K562 (cell line): ENCODE measurements at regions not wholly inside any gene's neighbourhood (a gene's known extent, or its start where the extent isn't known, plus 50 kb on each side); places are given as distances from the start of the nearest gene placed in this dataset.

ENCODE experiments used
- ATAC-seq: fragments of 200-7000 bp; cut with Tn5 transposase; 3 replicates; pipeline ENCODE4 v1.9.1; 2020; ENCODE audit warnings: moderate library complexity
- BruUV-seq: library from RNA; stranded (reverse); fragments of 400-500 nt; replicated peaks from 2 replicates; lab custom pipeline; 2021; lab: Mats Ljungman, UMichigan
- CTCF ChIA-PET: fragments of 300-600 bp; formaldehyde crosslinking; extraction: SDS; loops from one replicate; lab custom pipeline; 2021; ENCODE audit warnings: low intra/inter-chr PET ratio; lab: Yijun Ruan, JAX
- POLR2A ChIA-PET: fragments of 300-600, 350-650 bp; sonication (Branson Sonifier 250); formaldehyde crosslinking; extraction: SDS; loops from one replicate; lab custom pipeline; 2021; ENCODE audit warnings: antibody characterized with exemption, inconsistent platforms; lab: Yijun Ruan, JAX
- DNase-seq, 4 experiments: peaks; one replicate each; pipeline versions ENCODE4 v3.0.0 to v3.0.0-alpha.2; 2011 to 2018; ENCODE audit warnings: low spot score in 3 of 4, mixed read lengths in 3 of 4; ENCODE audit errors: extremely low read depth in 1 of 4
- FAIRE-seq: peaks from 2 replicates; lab custom pipeline; 2011; peaks lifted over from hg19 to GRCh38; lab: Jason Lieb, UNC
- H2AFZ ChIP-seq: 2 replicates; pipeline ENCODE4 v1.6.0; 2011; ENCODE audit warnings: low read depth, low read length, control low read depth, inconsistent platforms
- H3K27ac ChIP-seq: fragments of 200-600 bp; 3 replicates; pipeline ENCODE4 v1.8.0; 2011; ENCODE audit warnings: low read depth, mild to moderate bottlenecking, control low read depth, inconsistent platforms, low read length, moderate library complexity, mixed read lengths; ENCODE audit errors: extremely low read depth
- H3K27me3 ChIP-seq, 2 experiments: fragments of 300-600 bp in 1 of 2; 2 replicates in 1 of 2; 3 replicates in 1 of 2; pipeline versions ENCODE4 v1.6.0 to v1.8.0; 2011; ENCODE audit warnings: inconsistent platforms in 2 of 2, low read length in 2 of 2, mild to moderate bottlenecking in 1 of 2, mixed read lengths in 1 of 2, moderate library complexity in 1 of 2; ENCODE audit not compliant: control insufficient read depth in 2 of 2, insufficient read depth in 2 of 2
- H3K36me3 ChIP-seq: fragments of 300-600 bp; 3 replicates; pipeline ENCODE4 v1.8.0; 2011; ENCODE audit warnings: mild to moderate bottlenecking, low read length, inconsistent platforms; ENCODE audit not compliant: control insufficient read depth, insufficient read depth
- H3K4me1 ChIP-seq, 2 experiments: fragments of 200-600 bp in 1 of 2; replicated peaks in 1 of 2; 2 replicates in 1 of 2; 3 replicates in 1 of 2; pipeline versions ENCODE4 v1.5.1 to v1.8.0; 2011; ENCODE audit warnings: inconsistent platforms in 2 of 2, low read length in 2 of 2, mild to moderate bottlenecking in 1 of 2, mixed read lengths in 1 of 2, moderate library complexity in 1 of 2; ENCODE audit not compliant: control insufficient read depth in 2 of 2, insufficient read depth in 2 of 2
- H3K4me2 ChIP-seq: 2 replicates; pipeline ENCODE4 v1.6.1; 2011; ENCODE audit warnings: low read length, control low read depth, inconsistent platforms, mixed read lengths; ENCODE audit not compliant: insufficient read depth
- H3K4me3 ChIP-seq: fragments of 200-600 bp; sonication (generic), shearing (Covaris generic); 2 replicates; pipeline ENCODE4 v1.5.1; 2016; ENCODE audit warnings: control low read depth, inconsistent platforms
- H3K79me2 ChIP-seq: fragments of 200-600 bp; 3 replicates; pipeline ENCODE4 v1.8.0; 2011; ENCODE audit warnings: low read length, inconsistent platforms; ENCODE audit not compliant: control insufficient read depth, insufficient read depth
- H3K9ac ChIP-seq, 2 experiments: 2 replicates each; pipeline versions ENCODE4 v1.6.0 to v1.6.1; 2011; ENCODE audit warnings: low read depth in 2 of 2, low read length in 2 of 2, control low read depth in 1 of 2, inconsistent platforms in 1 of 2, mild to moderate bottlenecking in 1 of 2, mixed read lengths in 1 of 2; ENCODE audit not compliant: insufficient read depth in 1 of 2
- H3K9me1 ChIP-seq: one replicate; pipeline ENCODE4 v1.6.0; 2011; ENCODE audit warnings: inconsistent platforms, mild to moderate bottlenecking, low read length, moderate library complexity; ENCODE audit not compliant: control insufficient read depth, insufficient read depth
- H3K9me3 ChIP-seq: replicated peaks from 2 replicates; pipeline ENCODE4 v1.5.1; 2011; ENCODE audit warnings: low read depth, low read length, inconsistent platforms; ENCODE audit not compliant: control insufficient read depth, insufficient read depth
- H4K20me1 ChIP-seq: replicated peaks from 2 replicates; pipeline ENCODE4 v1.6.1; 2011; ENCODE audit warnings: low read length, inconsistent platforms, mixed read lengths; ENCODE audit not compliant: control insufficient read depth, insufficient read depth
- CCNT2 ChIP-seq: IDR thresholded peaks from 2 replicates; pipeline ENCODE4 v1.6.1; 2011; ENCODE audit warnings: borderline replicate concordance, low read depth, mild to moderate bottlenecking, moderate library complexity, mixed read lengths, low read length; ENCODE audit not compliant: insufficient read length; ENCODE audit errors: extremely low read depth
- FOXK2 ChIP-seq, 2 experiments: fragments of 450-650 bp; IDR thresholded peaks in 1 of 2; conservative IDR thresholded peaks in 1 of 2; 2 replicates each; pipeline ENCODE4 v1.6.1; 2016; ENCODE audit warnings: low read depth in 2 of 2, mild to moderate bottlenecking in 1 of 2
- IFI16 ChIP-seq: fragments of 250-450 bp; sonication (Bioruptor Pico); IDR thresholded peaks from 2 replicates; pipeline ENCODE4 v2.1.2; 2022; ENCODE audit warnings: mild to moderate bottlenecking, inconsistent platforms
- LARP7 ChIP-seq: fragments of 450-650 bp; IDR thresholded peaks from 2 replicates; pipeline ENCODE4 v1.6.1; 2016
- LEF1 ChIP-seq: fragments of 450-650 bp; IDR thresholded peaks from 2 replicates; pipeline ENCODE4 v1.6.1; 2016; ENCODE audit warnings: mild to moderate bottlenecking
- MAZ ChIP-seq, 2 experiments: fragments of 450-650 bp in 1 of 2; sonication (generic) in 1 of 2; formaldehyde crosslinking; IDR thresholded peaks in 1 of 2; conservative IDR thresholded peaks in 1 of 2; 2 replicates each; pipeline versions ENCODE4 v1.4.0 to v1.5.0; 2020; ENCODE audit warnings: mild to moderate bottlenecking in 1 of 2, missing genetic modification reagents in 1 of 2
- NCOA6 ChIP-seq: fragments of 450-650 bp; IDR thresholded peaks from 2 replicates; pipeline ENCODE4 v1.6.1; 2017; ENCODE audit warnings: mild to moderate bottlenecking
- RFX7 ChIP-seq: fragments of 250-450 bp; sonication (Bioruptor Pico); IDR thresholded peaks from 2 replicates; pipeline ENCODE4 v1.5.1; 2021; ENCODE audit warnings: mild to moderate bottlenecking
- TEAD2 ChIP-seq: fragments of 450-650 bp; IDR thresholded peaks from 2 replicates; pipeline ENCODE4 v1.6.1; 2016; ENCODE audit warnings: missing genetic modification characterization, control low read depth, missing compliant biosample characterization
- ZKSCAN1 ChIP-seq: fragments of 150-350 bp; IDR thresholded peaks from 2 replicates; pipeline ENCODE4 v1.6.1; 2016; ENCODE audit warnings: low read depth, low read length
- WGBS: fragments of 100-300 bp; shearing (Covaris generic); methylation state at CpG from one replicate; pipeline ENCODE4 v1.1.6; 2016; ENCODE audit warnings: low coverage, mixed read lengths; ENCODE audit not compliant: insufficient coverage; ENCODE audit errors: missing lambda C conversion rate; 5-methylcytosine and 5-hydroxymethylcytosine counted together
- in situ Hi-C: fragments of 300-500 bp; cut with MboI; formaldehyde crosslinking; loops from 4 replicates; pipeline ENCODE4 v1.15.0; 2018; ENCODE audit warnings: inconsistent platforms, mixed read lengths
- intact Hi-C: fragments of 100-400 bp; cut with micrococcal nuclease; formaldehyde crosslinking; loops from 2 replicates; pipeline ENCODE4 v1.14.2; 2022
- TF ChIP-seq, protein P1 (sequence below): fragments of 450-650 bp; IDR thresholded peaks from 2 replicates; pipeline ENCODE4 v1.6.1; 2016; ENCODE audit warnings: low read depth, mild to moderate bottlenecking, moderate library complexity
- TF ChIP-seq, protein P2 (sequence below): fragments of 450-650 bp; IDR thresholded peaks from 2 replicates; pipeline ENCODE4 v1.6.1; 2017; ENCODE audit warnings: antibody characterized with exemption
- TF ChIP-seq, protein P3 (sequence below): fragments of 250-450 bp; sonication (Bioruptor Pico); IDR thresholded peaks from 2 replicates; pipeline ENCODE4 v1.4.0; 2020; ENCODE audit warnings: mild to moderate bottlenecking
- TF ChIP-seq, protein P4 (sequence below): fragments of 200-800 bp; sonication (Bioruptor generic); IDR thresholded peaks from 2 replicates; pipeline ENCODE4 v1.6.1; 2017; ENCODE audit warnings: missing genetic modification characterization, missing compliant biosample characterization
- TF ChIP-seq, protein P5 (sequence below): fragments of 450-650 bp; conservative IDR thresholded peaks from 2 replicates; pipeline ENCODE4 v1.6.1; 2016; ENCODE audit warnings: missing genetic modification characterization, low read depth, mild to moderate bottlenecking, control low read depth, missing compliant biosample characterization

DNA sequence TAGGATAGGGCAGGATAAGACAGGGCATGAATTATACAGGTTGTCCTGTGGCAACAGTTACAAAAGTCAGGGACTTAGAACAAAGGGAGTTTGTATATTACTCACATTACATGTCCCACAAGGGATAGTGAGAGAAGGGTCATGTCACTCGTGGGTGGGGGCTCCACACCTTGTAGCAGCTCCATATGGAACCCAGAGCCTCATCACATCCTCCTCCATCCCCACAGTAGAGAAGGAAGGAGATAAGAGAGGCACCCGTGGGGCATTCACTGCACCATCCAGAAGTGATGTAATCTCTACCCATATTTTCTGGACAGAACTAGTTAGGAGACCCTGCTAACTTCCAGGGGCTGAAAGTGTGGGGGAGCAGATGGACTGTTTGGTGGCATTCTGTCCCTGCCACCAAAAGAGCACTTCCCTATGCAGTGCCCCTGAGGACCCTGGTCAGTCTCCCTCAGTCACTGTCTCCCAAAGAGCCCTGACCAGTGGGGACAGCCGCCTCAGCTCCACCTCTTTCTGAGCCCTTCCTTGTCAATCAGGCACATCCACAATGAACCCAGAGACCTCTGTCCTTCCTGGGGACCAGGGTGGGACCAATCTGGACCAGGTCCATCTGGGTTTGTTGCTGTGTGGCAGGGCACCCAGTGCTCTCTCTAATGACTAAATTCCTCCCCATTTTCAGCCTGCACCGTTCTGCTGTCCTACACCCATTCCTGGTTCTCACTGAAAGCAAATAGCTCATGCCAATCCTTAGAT lies 154.8 kb upstream of the ETV3 start:
- intact Hi-C loops = no loop called here
- TF ChIP-seq, protein P1, sequence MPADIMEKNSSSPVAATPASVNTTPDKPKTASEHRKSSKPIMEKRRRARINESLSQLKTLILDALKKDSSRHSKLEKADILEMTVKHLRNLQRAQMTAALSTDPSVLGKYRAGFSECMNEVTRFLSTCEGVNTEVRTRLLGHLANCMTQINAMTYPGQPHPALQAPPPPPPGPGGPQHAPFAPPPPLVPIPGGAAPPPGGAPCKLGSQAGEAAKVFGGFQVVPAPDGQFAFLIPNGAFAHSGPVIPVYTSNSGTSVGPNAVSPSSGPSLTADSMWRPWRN = no peak
- TF ChIP-seq CCNT2 (no peak), LEF1 (no peak), TEAD2 (tag) (no peak), FOXK2 (conservative IDR thresholded peaks at IDR 0.05 in 1 of 2, IDR thresholded peaks at IDR 0.05 in 1 of 2; ENCODE audit: low read depth in 2 of 2) (no peak), NCOA6 (no peak), LARP7 (no peak), ZKSCAN1 (no peak), MAZ (CRISPR knock-in tag; conservative IDR thresholded peaks at IDR 0.05 in 1 of 2, IDR thresholded peaks at IDR 0.05 in 1 of 2) (no peak), IFI16 (CRISPR knock-in tag) (no peak), RFX7 (CRISPR knock-in tag) (no peak)
- TF ChIP-seq, protein P2, sequence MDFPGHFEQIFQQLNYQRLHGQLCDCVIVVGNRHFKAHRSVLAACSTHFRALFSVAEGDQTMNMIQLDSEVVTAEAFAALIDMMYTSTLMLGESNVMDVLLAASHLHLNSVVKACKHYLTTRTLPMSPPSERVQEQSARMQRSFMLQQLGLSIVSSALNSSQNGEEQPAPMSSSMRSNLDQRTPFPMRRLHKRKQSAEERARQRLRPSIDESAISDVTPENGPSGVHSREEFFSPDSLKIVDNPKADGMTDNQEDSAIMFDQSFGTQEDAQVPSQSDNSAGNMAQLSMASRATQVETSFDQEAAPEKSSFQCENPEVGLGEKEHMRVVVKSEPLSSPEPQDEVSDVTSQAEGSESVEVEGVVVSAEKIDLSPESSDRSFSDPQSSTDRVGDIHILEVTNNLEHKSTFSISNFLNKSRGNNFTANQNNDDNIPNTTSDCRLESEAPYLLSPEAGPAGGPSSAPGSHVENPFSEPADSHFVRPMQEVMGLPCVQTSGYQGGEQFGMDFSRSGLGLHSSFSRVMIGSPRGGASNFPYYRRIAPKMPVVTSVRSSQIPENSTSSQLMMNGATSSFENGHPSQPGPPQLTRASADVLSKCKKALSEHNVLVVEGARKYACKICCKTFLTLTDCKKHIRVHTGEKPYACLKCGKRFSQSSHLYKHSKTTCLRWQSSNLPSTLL = no peak
- TF ChIP-seq, protein P3, sequence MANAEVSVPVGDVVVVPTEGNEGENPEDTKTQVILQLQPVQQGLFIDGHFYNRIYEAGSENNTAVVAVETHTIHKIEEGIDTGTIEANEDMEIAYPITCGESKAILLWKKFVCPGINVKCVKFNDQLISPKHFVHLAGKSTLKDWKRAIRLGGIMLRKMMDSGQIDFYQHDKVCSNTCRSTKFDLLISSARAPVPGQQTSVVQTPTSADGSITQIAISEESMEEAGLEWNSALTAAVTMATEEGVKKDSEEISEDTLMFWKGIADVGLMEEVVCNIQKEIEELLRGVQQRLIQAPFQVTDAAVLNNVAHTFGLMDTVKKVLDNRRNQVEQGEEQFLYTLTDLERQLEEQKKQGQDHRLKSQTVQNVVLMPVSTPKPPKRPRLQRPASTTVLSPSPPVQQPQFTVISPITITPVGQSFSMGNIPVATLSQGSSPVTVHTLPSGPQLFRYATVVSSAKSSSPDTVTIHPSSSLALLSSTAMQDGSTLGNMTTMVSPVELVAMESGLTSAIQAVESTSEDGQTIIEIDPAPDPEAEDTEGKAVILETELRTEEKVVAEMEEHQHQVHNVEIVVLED = no peak
- TF ChIP-seq, protein P4, sequence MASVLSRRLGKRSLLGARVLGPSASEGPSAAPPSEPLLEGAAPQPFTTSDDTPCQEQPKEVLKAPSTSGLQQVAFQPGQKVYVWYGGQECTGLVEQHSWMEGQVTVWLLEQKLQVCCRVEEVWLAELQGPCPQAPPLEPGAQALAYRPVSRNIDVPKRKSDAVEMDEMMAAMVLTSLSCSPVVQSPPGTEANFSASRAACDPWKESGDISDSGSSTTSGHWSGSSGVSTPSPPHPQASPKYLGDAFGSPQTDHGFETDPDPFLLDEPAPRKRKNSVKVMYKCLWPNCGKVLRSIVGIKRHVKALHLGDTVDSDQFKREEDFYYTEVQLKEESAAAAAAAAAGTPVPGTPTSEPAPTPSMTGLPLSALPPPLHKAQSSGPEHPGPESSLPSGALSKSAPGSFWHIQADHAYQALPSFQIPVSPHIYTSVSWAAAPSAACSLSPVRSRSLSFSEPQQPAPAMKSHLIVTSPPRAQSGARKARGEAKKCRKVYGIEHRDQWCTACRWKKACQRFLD (CRISPR knock-in tag) = no peak
- TF ChIP-seq, protein P5, sequence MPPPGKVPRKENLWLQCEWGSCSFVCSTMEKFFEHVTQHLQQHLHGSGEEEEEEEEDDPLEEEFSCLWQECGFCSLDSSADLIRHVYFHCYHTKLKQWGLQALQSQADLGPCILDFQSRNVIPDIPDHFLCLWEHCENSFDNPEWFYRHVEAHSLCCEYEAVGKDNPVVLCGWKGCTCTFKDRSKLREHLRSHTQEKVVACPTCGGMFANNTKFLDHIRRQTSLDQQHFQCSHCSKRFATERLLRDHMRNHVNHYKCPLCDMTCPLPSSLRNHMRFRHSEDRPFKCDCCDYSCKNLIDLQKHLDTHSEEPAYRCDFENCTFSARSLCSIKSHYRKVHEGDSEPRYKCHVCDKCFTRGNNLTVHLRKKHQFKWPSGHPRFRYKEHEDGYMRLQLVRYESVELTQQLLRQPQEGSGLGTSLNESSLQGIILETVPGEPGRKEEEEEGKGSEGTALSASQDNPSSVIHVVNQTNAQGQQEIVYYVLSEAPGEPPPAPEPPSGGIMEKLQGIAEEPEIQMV (tag) = no peak

More for the DNA sequence above, 154.8 kb upstream of the ETV3 start:
- Histone ChIP-seq H3K9me1 (no peaks in the 10 kb centered on the region), H3K27ac (no peak overlapping the region), H2AFZ (no peak overlapping the region), H3K9me3 (no peaks in the 10 kb centered on the region), H3K27me3 (peaks cover 0 to 7% of the 10 kb centered on the region in 2 experiments; a peak in 3 of 5 replicates), H3K79me2 (no peaks in the 10 kb centered on the region), H3K9ac (no peak overlapping the region), H3K4me1 (peaks cover 0 to 4% of the 10 kb centered on the region in 2 experiments; a peak in 3 of 5 replicates), H3K4me3 (no peak overlapping the region), H4K20me1 (no peaks in the 10 kb centered on the region), H3K36me3 (no peaks in the 10 kb centered on the region), H3K4me2 (no peak overlapping the region)
- 17% methylated on average over 4 of the region's 4 CpGs for WGBS
- DNase-seq (no peak), ATAC-seq (no peak), FAIRE-seq (no peak)
- BruUV-seq = no TSS peak
- CTCF ChIA-PET = no interaction called here
- POLR2A ChIA-PET = interaction anchor here (1.0 to 1.3 kb wide), 2 partner anchors 9 to 10 kb away, joined by 4 to 5 read pairs; no protein-coding TSS in a partner anchor
- in situ Hi-C loops = no loop called here
